ENCODE measurements at regions not wholly inside any gene's neighbourhood (a gene's known extent, or its start where the extent isn't known, plus 50 kb on each side); places are given as distances from the start of the nearest gene placed in this dataset.

DNA sequence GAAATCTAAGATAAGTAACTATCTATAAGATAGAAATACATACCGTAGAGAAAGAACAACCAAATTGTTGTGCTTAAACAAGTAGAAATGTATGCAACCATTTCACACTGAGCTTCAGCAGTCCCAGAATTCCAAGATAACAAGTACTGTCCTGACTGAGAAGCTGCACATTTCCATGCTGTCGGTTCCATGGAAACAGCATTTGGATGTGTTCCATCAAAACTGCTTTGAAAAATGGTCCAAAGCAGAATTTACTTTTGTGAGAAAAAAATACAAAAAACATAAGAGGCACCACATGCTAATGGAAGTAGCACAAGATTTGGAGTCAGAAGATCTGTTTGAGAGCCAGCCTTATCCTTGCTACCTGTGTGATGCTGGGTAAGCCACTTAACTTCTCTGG lies 92.6 kb downstream of the MTERF1 start:
- no peak for TF ChIP-seq CTCF (conservative IDR thresholded peaks at IDR 0.05; ENCODE audit: low read depth, low read length)
- TF ChIP-seq EZH2 (IDR thresholded peaks at IDR 0.05; ENCODE audit: borderline replicate concordance, low read depth, low read length, poor library complexity, severe bottlenecking) = no peak

Data from A673 (cell line).